ENCODE measurements at regions not wholly inside any gene's neighbourhood (a gene's known extent, or its start where the extent isn't known, plus 50 kb on each side); places are given as distances from the start of the nearest gene placed in this dataset.

GRCh38 chr10:65846541-65846940, 1079.3 kb upstream of the LRRTM3 start:
- H3K27ac ChIP-seq (replicated peaks; ENCODE audit: low read length): no peak overlapping the region
- H2BK15ac ChIP-seq (ENCODE audit: low read length): no peak overlapping the region
- H3K14ac ChIP-seq (ENCODE audit: low read length): no peak overlapping the region
- H3K79me1 ChIP-seq (ENCODE audit: low read depth, low read length): no peaks in the 10 kb centered on the region
- no peaks in the 10 kb centered on the region for H3K9me3 ChIP-seq (replicated peaks in 1 of 2; ENCODE audit: control insufficient read depth in 2 of 2, insufficient read depth in 1 of 2, low read depth in 1 of 2, low read length in 2 of 2)
- no peak overlapping the region for H2BK12ac ChIP-seq (ENCODE audit: low read length)
- H2BK5ac ChIP-seq (ENCODE audit: low read length): no peak overlapping the region
- H3K4me1 ChIP-seq (ENCODE audit: control insufficient read depth in 2 of 2, insufficient read depth in 1 of 2, low read depth in 1 of 2, low read length in 2 of 2): no peaks in the 10 kb centered on the region
- H3K27me3 ChIP-seq (ENCODE audit: control insufficient read depth in 3 of 3, insufficient read depth in 3 of 3, low read depth in 1 of 3, low read length in 3 of 3): no peaks in the 10 kb centered on the region
- H3K4me3 ChIP-seq (ENCODE audit: low read length in 2 of 2): no peak overlapping the region
- no peak overlapping the region for H3K4ac ChIP-seq (ENCODE audit: low read length)
- no peak overlapping the region for H3K9ac ChIP-seq (ENCODE audit: low read depth, low read length, poor library complexity)
- no peak overlapping the region for H2AFZ ChIP-seq (ENCODE audit: low read length)
- H2BK120ac ChIP-seq (ENCODE audit: low read depth, low read length): no peak overlapping the region
- no peak overlapping the region for H4K8ac ChIP-seq (ENCODE audit: low read depth, low read length)
- WGBS, 2 donors (ENCODE audit: extremely low coverage in 2 of 2, insufficient read length in 2 of 2, insufficient replicate concordance in 1 of 2): no CpG with 5 or more reads among the region's 1 CpG
- no peak overlapping the region for H3K4me2 ChIP-seq (ENCODE audit: insufficient read depth, low read length, poor library complexity, severe bottlenecking)
- no peak for DNase-seq (ENCODE audit: low spot score)
- H4K91ac ChIP-seq (ENCODE audit: low read depth, low read length, poor library complexity): no peak overlapping the region
- no peaks in the 10 kb centered on the region for H3K36me3 ChIP-seq (replicated peaks in 1 of 2; ENCODE audit: control insufficient read depth in 2 of 2, insufficient read depth in 2 of 2, low read length in 2 of 2)
- H3K23ac ChIP-seq (ENCODE audit: low read depth, low read length, poor library complexity): no peak overlapping the region
- H3K18ac ChIP-seq (ENCODE audit: low read length): no peak overlapping the region
- H2AK5ac ChIP-seq (ENCODE audit: low read depth, low read length): no peak overlapping the region

- Histone ChIP-seq H3K4me1 (ENCODE audit: control insufficient read depth in 2 of 2, insufficient read depth in 1 of 2, low read depth in 1 of 2, low read length in 2 of 2) (no peaks in the 10 kb centered on the region), H2BK15ac (ENCODE audit: low read length) (no peak overlapping the region), H2AK5ac (ENCODE audit: low read depth, low read length) (no peak overlapping the region), H4K8ac (ENCODE audit: low read depth, low read length) (no peak overlapping the region), H3K18ac (ENCODE audit: low read length) (no peak overlapping the region), H2AFZ (ENCODE audit: low read length) (no peak overlapping the region), H3K9me3 (replicated peaks in 1 of 2; ENCODE audit: control insufficient read depth in 2 of 2, insufficient read depth in 1 of 2, low read depth in 1 of 2, low read length in 2 of 2) (no peaks in the 10 kb centered on the region), H3K4ac (ENCODE audit: low read length) (no peak overlapping the region), H3K4me2 (ENCODE audit: insufficient read depth, low read length, poor library complexity, severe bottlenecking) (no peak overlapping the region), H3K14ac (ENCODE audit: low read length) (no peak overlapping the region), H3K36me3 (replicated peaks in 1 of 2; ENCODE audit: control insufficient read depth in 2 of 2, insufficient read depth in 2 of 2, low read length in 2 of 2) (no peaks in the 10 kb centered on the region), H3K4me3 (ENCODE audit: low read length in 2 of 2) (no peak overlapping the region), H3K79me1 (ENCODE audit: low read depth, low read length) (no peaks in the 10 kb centered on the region), H3K27ac (replicated peaks; ENCODE audit: low read length) (no peak overlapping the region), H3K27me3 (ENCODE audit: control insufficient read depth in 3 of 3, insufficient read depth in 3 of 3, low read depth in 1 of 3, low read length in 3 of 3) (no peaks in the 10 kb centered on the region), H2BK12ac (ENCODE audit: low read length) (no peak overlapping the region), H2BK5ac (ENCODE audit: low read length) (no peak overlapping the region), H2BK120ac (ENCODE audit: low read depth, low read length) (no peak overlapping the region), H3K23ac (ENCODE audit: low read depth, low read length, poor library complexity) (no peak overlapping the region), H3K9ac (ENCODE audit: low read depth, low read length, poor library complexity) (no peak overlapping the region), H4K91ac (ENCODE audit: low read depth, low read length, poor library complexity) (no peak overlapping the region)
- DNase-seq (ENCODE audit: low spot score): no peak
- WGBS, 2 donors (ENCODE audit: extremely low coverage in 2 of 2, insufficient read length in 2 of 2, insufficient replicate concordance in 1 of 2): no CpG with 5 or more reads among the region's 4 CpGs
Measured at GRCh38 chr10:65846949-65847348, 1078.9 kb upstream of the LRRTM3 start.

- Histone ChIP-seq H3K4me2 (ENCODE audit: insufficient read depth, low read length, poor library complexity, severe bottlenecking) (no peak overlapping the region), H3K27me3 (ENCODE audit: control insufficient read depth in 3 of 3, insufficient read depth in 3 of 3, low read depth in 1 of 3, low read length in 3 of 3) (no peaks in the 10 kb centered on the region), H2BK12ac (ENCODE audit: low read length) (no peak overlapping the region), H3K4me1 (ENCODE audit: control insufficient read depth in 2 of 2, insufficient read depth in 1 of 2, low read depth in 1 of 2, low read length in 2 of 2) (no peaks in the 10 kb centered on the region), H2BK120ac (ENCODE audit: low read depth, low read length) (no peak overlapping the region), H2AFZ (ENCODE audit: low read length) (no peak overlapping the region), H3K9me3 (replicated peaks in 1 of 2; ENCODE audit: control insufficient read depth in 2 of 2, insufficient read depth in 1 of 2, low read depth in 1 of 2, low read length in 2 of 2) (no peaks in the 10 kb centered on the region), H3K27ac (replicated peaks; ENCODE audit: low read length) (no peak overlapping the region), H3K9ac (ENCODE audit: low read depth, low read length, poor library complexity) (no peak overlapping the region), H3K4ac (ENCODE audit: low read length) (no peak overlapping the region), H3K18ac (ENCODE audit: low read length) (no peak overlapping the region), H3K4me3 (ENCODE audit: low read length in 2 of 2) (no peak overlapping the region), H4K91ac (ENCODE audit: low read depth, low read length, poor library complexity) (no peak overlapping the region), H2BK15ac (ENCODE audit: low read length) (no peak overlapping the region), H4K8ac (ENCODE audit: low read depth, low read length) (no peak overlapping the region), H3K14ac (ENCODE audit: low read length) (no peak overlapping the region), H2AK5ac (ENCODE audit: low read depth, low read length) (no peak overlapping the region), H3K79me1 (ENCODE audit: low read depth, low read length) (no peaks in the 10 kb centered on the region), H3K36me3 (replicated peaks in 1 of 2; ENCODE audit: control insufficient read depth in 2 of 2, insufficient read depth in 2 of 2, low read length in 2 of 2) (no peaks in the 10 kb centered on the region), H3K23ac (ENCODE audit: low read depth, low read length, poor library complexity) (no peak overlapping the region), H2BK5ac (ENCODE audit: low read length) (no peak overlapping the region)
- WGBS, 2 donors (ENCODE audit: extremely low coverage in 2 of 2, insufficient read length in 2 of 2, insufficient replicate concordance in 1 of 2): no CpG with 5 or more reads among the region's 3 CpGs
- no peak for DNase-seq (ENCODE audit: low spot score)
Measured at GRCh38 chr10:65847436-65848230, 1078.2 kb upstream of the LRRTM3 start.

GRCh38 chr10:65858841-65859240, 1067.0 kb upstream of the LRRTM3 start:
- Histone ChIP-seq H2BK120ac (ENCODE audit: low read depth, low read length) (no peak overlapping the region), H3K14ac (ENCODE audit: low read length) (no peak overlapping the region), H3K9me3 (replicated peaks in 1 of 2; ENCODE audit: control insufficient read depth in 2 of 2, insufficient read depth in 1 of 2, low read depth in 1 of 2, low read length in 2 of 2) (no peaks in the 10 kb centered on the region), H2BK15ac (ENCODE audit: low read length) (no peak overlapping the region), H4K8ac (ENCODE audit: low read depth, low read length) (no peak overlapping the region), H3K4me3 (ENCODE audit: low read length in 2 of 2) (no peak overlapping the region), H3K27ac (replicated peaks; ENCODE audit: low read length) (no peak overlapping the region), H2AFZ (ENCODE audit: low read length) (no peak overlapping the region), H2AK5ac (ENCODE audit: low read depth, low read length) (no peak overlapping the region), H2BK12ac (ENCODE audit: low read length) (no peak overlapping the region), H3K4ac (ENCODE audit: low read length) (no peak overlapping the region), H3K9ac (ENCODE audit: low read depth, low read length, poor library complexity) (no peak overlapping the region), H4K91ac (ENCODE audit: low read depth, low read length, poor library complexity) (no peak overlapping the region), H3K18ac (ENCODE audit: low read length) (no peak overlapping the region), H2BK5ac (ENCODE audit: low read length) (no peak overlapping the region), H3K27me3 (ENCODE audit: control insufficient read depth in 3 of 3, insufficient read depth in 3 of 3, low read depth in 1 of 3, low read length in 3 of 3) (no peaks in the 10 kb centered on the region), H3K23ac (ENCODE audit: low read depth, low read length, poor library complexity) (no peak overlapping the region), H3K4me2 (ENCODE audit: insufficient read depth, low read length, poor library complexity, severe bottlenecking) (no peak overlapping the region), H3K79me1 (ENCODE audit: low read depth, low read length) (no peaks in the 10 kb centered on the region), H3K36me3 (replicated peaks in 1 of 2; ENCODE audit: control insufficient read depth in 2 of 2, insufficient read depth in 2 of 2, low read length in 2 of 2) (no peaks in the 10 kb centered on the region), H3K4me1 (ENCODE audit: control insufficient read depth in 2 of 2, insufficient read depth in 1 of 2, low read depth in 1 of 2, low read length in 2 of 2) (no peaks in the 10 kb centered on the region)
- DNase-seq (ENCODE audit: low spot score): no peak
- no CpG with 5 or more reads among the region's 2 CpGs for WGBS, 2 donors (ENCODE audit: extremely low coverage in 2 of 2, insufficient read length in 2 of 2, insufficient replicate concordance in 1 of 2)

Measured in neuronal stem cell (in vitro differentiated cells).